Stimulated activated CD4-positive, alpha-beta T cell treated with anti-CD3 and anti-CD28 coated beads, TNF-alpha, amount 100 ng/mL, for 48 hours (primary cell): ENCODE measurements at regions not wholly inside any gene's neighbourhood (a gene's known extent, or its start where the extent isn't known, plus 50 kb on each side); places are given as distances from the start of the nearest gene placed in this dataset.

Experiments
- DNase-seq, 3 donors: peaks; one replicate each; pipeline ENCODE4 v3.0.0-alpha.2; 2020; ENCODE audit warnings: low read depth in 3 of 3

- DNase-seq, result no peak
These were observed 60.6 kb downstream of the ARL6IP4 start for GRCh38 chr12:123041042-123041531.

- DNase-seq, result no peak
These were observed 59.6 kb downstream of the ARL6IP4 start for GRCh38 chr12:123040106-123040505.

GRCh38 chr12:123038966-123039365 lies 58.5 kb downstream of the ARL6IP4 start:
- no peak for DNase-seq

GRCh38 chr12:123038486-123038885 lies 58.0 kb downstream of the ARL6IP4 start:
- DNase-seq, result no peak

DNA sequence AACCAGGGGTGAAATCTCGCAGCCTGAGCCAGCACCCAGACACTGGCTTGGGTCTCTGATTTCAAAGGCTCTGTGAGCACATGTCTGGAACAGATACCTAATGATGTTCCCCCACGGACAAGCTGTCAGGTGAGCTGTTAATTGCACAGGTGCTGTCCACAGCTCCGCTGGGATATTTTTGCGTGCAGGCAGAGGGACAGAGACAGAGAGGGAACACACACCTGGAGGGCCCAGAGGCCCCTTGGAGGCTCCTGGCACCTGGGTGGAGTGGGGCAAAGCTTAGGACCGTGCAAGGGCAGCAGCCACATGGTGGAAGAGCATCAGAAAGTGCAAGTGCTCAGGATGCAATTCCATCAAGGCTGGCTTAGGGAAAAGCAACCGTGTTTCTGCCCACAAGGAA lies 57.3 kb downstream of the ARL6IP4 start:
- DNase-seq, result no peak

DNA sequence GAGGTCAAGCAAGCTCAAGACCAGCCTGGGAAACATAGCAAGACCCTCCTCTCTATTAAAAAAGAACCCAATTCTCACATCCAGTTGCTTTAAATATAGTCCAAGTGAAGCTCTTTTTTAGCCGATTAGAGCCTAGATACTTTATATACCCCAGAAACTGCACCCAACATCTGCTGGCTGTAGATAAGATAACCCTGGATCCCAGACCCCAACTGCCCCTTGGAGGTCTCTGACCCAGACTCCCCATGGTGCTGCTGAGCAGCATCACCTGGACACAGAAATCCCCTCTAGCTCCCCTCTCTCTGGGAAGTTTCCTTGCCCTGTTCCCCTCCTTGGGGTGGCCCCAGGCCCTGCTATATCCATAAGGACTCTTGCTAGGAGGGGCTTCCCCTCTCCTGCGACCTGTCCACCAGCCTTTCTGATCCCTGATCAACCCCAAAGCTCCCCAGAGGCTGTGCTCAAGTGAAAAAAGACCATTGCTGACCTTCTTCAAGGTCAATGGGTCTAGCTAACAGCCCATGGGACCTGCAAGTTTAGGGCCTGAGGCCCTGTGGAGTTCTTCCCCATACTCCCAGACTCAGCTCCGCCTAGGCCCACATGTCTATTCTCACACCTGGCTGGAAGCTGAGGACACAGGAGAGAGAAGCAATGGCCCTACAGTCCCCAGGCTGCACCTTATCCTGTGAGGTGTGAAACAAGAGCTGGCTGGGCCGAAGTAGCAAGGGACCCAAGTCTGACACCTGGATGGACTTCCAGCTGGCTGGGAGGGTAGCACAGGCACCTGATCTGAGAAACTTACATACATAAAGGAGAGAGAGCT lies 56.2 kb downstream of the ARL6IP4 start:
- no peak for DNase-seq

- no peak for DNase-seq
These were observed 55.4 kb downstream of the ARL6IP4 start for GRCh38 chr12:123035841-123036240.

- no peak for DNase-seq
These were observed 54.4 kb downstream of the ARL6IP4 start for GRCh38 chr12:123034865-123035264.

GRCh38 chr12:123034022-123034541 lies 53.6 kb downstream of the ARL6IP4 start:
- no peak for DNase-seq

- no peak for DNase-seq
These were observed 53.0 kb downstream of the ARL6IP4 start for GRCh38 chr12:123033392-123034021.

DNA sequence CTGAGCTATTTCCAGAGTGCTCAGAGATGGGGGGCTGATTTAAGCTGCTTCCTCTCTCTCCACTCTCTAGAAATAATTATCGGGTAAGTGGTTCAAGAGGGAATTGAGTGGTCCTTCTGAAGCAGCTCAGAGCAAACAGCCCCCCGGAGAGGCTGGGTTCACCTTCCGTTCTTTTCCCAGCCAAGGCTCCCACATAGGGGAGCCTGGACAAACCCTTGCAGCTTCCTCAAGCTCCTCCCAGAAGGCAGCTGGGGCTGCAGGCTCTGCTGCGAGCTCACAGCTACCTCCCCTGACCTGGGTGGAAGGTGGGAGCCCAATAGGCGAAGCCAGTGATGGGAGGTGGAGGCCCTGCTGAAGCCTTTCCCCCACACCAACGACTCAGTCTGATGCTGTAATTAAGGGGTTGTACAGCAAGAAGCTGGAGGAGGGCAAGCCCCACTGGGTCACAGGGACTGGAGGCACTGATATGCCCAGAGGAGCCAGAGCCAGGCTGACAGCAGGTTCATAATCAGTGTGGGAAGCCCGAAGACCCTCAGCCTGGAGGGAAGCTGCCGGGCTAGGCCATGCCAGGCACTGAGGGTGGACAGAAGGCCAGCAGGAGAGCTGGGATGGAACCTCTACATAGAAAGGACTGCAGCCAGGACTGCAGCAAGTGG lies 52.4 kb downstream of the ARL6IP4 start:
- DNase-seq, result no peak
